Activated CD8-positive, alpha-beta memory T cell treated with anti-CD3 and anti-CD28 coated beads for 24 hours (primary cell): ENCODE measurements at regions not wholly inside any gene's neighbourhood (a gene's known extent, or its start where the extent isn't known, plus 50 kb on each side); places are given as distances from the start of the nearest gene placed in this dataset.
"Not testable (repeated sequence)": the region's sequence is repeated elsewhere in the genome, so short reads cannot be mapped to it uniquely, and the experiment has no call there.

Experiments used
- DNase-seq: peaks from one replicate; pipeline ENCODE4 v3.0.0-alpha.2; 2020

DNA sequence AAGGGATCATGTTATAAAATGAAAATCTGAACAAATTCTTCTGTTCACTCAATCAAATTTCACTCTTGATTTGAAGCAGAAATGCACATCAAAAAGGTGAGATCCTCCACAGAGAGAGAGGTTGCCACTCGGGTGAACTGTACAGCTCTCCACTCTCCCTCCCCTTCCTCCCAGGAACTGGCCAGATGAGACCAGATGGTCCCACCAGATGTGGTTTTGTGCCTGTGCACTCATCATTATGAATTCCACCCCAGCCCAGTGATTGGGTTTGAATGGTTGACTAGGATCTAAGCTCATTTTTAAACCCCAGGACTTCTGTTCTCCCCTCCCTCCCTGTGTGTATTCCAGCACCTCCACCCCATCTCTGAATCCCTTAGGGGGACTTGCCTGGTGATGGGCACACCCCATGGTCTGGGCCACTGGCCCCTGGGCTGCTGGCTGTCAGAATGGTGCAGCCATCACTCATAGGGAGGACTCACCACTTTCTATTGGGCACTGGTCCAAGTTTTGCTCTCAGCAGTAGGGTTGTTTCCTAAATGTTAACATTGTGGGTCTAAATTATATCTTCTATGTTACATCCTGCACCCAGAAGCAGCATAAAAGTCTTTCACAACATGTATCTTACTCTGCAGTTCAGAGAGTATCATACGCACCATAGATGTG, 393.1 kb downstream of the TNS3 start:
- no peak for DNase-seq

DNA sequence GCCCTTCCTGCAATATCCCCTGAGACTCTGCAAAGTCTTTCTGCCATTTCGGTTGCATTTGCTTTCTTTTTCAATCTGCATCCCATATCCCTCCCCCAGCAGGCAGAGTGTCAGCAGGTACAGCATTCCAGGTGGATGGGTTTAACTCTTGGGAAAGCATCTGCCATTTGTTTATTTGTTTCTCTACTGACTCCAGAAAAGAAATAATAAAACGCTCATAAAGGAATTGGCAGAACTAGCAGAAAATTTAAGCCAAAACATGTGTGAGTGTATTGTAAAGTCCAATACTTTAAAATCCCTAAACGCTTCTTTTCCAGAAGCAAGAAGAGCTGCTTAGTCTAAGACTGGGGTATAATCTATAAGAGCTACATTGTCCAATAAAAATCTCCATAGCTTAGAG, 393.8 kb downstream of the TNS3 start:
- no peak for DNase-seq

DNA sequence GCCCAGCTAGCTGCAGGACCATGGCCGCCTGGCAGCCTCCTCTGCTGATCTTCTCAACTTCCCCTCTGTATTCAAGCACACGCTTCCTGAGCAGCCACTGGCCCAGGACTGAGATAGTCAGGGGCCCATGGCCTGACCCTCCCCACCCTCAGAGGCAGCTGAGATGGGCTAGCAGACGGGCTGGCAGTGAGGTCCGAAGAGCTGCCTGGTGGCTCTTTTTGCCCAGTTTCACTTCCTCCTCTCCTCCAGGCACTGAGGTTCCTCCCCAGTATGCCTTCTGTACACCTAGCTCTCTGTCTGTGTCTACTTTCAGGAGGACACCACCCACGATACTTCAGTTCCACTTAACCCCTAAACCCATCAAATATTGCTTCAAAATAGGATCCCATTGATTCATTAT, 395.6 kb downstream of the TNS3 start:
- DNase-seq: no peak

DNA sequence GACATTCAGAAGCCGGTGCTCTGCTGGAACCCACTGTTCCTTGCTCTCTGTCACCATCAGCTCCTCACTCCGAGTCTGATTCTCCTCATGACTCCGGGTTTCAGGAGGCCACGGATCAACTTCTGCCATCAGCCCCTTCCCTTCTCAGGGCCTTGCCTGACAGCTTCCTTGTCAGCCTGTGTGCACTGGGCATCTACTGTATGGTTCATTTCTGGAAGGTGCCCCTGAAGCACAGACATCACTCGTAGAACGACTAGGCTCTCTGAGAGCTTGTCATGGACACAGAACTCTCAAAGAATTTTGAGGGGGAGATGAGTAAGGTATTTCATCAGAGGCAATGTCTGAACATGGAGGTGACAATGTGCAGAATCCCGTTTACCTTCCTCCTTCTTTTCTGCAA, 396.1 kb downstream of the TNS3 start:
- DNase-seq: no peak

DNA sequence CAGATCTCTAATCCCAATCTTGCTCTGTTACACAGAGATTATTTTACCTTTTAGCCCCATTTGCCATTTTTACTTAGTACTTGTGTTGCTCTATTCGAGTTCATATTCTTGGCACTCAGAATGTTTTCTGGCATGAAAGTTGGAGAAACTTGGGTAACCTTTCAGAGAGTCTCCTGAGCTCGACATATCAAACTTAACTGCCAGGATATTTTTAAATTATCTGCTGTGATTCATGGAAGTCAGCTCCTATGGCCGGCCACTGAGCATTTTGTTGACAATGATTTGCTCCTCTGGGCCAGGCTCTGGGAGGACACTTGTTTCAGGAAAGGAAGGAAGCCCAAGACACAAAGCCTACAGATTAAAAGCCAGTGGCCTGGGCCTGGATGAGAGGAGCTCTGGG, 396.7 kb downstream of the TNS3 start:
- no peak for DNase-seq

DNA sequence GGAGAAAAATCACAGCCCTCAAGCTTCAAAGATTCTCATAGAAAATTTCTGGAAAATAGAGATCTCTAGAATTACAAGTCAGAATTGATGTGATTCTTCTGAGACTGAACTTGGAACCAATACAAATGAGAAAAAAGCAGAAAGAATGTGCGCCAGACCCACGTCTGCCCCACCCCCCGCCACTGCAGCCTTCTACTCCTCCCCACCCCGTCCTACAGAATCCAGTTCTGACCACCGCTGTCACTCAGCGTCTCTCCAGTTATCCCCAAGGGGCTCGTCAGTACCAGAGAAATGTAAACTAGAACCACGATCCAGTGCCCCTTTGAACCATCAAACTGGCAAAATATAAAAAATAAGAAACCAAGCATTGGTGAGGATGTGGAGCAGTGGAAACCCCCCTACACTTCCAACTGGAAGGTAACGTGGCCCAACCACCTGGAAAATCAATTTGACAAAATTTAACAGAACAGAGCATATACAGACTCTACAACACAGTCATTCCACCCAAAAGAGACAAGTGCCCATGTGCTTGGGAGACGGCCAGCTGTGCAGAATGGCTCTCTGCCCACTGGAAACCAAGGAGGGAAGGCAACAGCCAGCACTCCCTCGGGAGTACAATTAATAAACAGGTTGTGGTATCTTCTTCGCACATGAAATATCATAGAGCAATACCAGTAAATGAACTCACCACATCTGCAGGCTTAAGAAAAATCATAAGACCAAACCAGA, 397.9 kb downstream of the TNS3 start:
- DNase-seq: no peak

DNA sequence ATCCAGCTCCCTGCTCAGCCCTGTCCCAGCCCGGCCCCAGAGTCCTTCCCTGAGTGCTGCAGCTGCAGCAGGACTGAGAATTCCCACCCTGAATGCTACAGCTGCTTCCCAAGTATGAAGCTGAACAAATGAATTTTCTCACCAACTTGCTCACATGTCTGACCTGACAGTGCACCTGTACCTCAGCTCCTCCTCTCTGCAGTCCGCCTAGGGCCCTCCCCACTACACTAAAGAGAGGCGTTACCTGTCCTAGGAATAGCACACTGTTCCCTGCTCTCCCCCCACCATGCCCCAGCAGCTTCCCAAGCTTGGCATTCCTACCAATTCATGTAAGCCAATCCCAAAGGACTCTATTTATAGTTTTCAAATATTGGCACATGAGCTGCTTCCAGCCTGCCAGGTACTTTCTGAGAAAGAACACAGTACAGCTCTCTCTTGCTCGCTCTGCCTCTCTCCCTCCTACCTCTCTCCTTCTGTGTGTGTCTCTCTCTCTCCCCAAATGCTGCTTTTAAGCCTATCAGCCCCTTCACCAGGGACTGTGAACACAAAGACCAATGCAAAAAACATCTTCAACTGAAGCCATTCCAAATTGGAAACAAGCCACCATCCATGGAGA, 400.1 kb downstream of the TNS3 start:
- DNase-seq: no peak

DNA sequence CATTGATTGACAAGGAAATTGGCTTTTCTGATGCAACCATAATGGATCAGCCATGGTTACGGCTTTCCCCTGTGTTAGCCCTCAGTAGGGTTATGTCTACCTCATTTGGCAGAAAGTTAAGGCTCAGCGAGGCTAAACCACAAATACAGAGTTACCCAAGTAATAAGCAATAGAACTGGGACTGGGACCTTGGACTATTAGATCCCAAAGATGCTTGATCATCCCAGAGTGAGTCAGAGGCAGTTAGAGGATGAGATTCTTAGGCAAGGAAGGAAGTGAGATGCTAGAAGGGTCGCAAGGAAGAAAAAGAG, 401.4 kb downstream of the TNS3 start:
- DNase-seq: no peak

DNA sequence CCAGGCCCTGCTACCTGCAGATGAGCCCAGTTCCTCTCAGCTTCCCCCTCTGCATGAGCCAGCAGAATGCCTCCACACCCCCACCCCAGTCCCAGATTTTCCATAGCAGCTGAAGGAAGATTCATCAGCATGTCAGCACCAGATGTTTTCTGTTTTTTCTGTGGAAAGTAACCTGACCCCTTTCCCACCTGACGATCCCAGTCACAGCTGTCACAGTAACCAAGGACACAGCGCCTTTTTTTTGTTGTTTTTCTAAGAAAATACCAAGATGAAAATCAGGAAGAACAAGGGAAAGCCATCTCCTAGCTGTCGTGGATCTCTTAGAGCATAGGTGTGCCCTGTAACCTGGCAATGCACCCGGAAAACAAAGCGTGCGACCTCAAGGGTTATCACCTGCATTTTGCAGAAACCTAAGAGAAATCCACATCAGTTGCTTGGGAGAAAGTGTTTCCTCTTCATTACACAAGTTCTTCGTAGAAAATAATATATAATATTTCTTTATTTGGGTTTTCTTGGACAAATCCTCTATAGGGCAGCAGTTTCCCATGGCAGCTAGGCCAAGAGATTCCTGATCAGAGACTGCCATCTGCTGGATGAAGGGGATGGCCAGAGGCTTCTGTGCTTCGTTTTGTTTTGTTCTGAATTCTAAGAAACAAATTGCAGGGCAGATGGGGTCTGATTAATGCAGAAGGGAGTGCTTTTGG, 401.9 kb downstream of the TNS3 start:
- no peak for DNase-seq

DNA sequence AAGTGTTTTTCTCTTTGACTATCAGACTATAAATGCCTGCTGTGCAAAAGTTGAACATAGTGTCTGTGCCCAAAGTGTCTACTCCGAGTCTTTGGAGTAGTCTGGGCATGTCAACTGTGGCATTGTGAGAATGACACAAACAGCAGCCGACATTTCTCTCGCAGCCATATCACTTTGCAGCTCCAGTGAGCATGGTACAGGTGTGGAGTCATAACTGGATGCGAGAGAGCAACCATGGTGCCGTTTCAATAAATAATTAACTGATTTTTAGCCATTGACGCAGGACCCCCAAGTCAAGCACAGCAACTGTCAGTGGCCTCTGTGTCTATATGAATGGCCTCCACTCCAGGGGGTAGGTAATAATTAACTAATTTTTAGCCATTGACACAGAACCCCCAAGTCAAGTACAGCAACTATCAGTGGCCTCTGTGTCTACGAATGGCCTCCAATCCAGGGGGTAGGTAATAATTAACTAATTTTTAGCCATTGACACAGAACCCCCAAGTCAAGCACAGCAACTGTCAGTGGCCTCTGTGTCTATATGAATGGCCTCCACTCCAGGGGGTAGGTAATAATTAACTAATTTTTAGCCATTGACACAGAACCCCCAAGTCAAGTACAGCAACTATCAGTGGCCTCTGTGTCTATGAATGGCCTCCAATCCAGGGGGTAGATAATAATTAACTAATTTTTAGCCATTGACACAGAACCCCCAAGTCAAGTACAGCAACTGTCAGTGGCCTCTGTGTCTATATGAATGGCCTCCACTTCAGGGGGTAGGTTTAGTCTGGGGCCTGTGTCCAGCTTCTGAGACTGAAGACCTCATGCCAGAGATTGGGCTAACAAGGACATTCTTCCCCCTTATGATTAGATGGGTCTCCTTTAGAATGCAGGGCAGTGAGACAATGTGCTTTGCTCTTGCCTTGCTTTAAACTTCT, 409.0 kb downstream of the TNS3 start:
- not testable (repeated sequence) for DNase-seq

DNA sequence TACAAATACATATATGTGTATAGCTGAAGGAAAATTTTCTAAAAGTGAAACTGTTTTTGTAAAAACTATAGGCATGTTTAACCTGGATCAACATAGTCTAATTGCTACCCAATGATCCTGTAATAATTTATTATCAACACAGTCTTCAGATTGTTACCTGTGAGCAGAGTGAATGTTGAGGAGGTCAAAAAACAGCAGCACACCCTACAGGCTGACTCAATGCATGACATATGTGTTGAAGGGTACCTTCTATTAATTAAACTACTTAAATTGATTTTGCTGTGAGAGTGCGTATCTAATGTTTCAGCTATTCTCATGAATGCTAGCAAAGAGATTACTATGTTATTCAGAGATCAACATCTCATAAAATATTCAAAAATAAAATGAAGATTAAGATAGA, 411.4 kb downstream of the TNS3 start:
- DNase-seq: no peak

DNA sequence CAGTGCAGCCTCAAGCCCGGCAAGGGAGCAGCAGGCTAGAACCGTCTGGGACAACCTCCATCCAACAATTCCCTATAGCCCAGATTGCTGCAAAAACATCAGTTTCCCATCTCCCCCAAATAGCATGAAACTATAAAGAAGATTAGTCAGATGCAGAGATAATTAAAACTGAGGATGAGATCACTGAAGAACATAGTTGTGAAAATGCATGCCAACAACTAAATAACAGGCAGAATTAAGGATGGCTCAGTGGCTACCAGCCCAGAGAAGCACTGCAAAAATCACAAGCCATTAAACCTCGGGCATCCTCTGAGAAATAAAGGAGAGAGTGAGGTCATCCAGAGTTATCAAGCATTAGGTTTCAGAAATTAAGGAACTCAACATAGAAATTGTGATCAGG, 427.1 kb downstream of the TNS3 start:
- no peak for DNase-seq

DNA sequence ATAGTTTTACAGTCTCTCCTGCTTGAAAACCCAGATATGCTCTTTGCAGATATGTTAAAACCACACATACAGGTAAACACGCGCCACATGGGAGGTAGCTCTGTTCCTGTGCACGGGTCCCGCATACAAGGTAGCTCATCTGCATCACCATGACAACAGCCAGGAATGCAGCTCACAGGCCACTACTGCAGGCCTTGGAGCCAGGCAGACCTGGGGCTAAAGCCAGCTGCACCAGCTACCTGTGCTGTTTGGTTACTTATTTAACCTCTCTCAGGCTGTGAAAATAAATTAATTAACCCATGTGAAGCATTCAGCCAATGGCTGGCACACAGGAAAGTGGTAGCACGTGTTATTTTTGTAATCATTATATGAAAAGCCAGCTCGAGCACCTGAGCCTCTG, 428.3 kb downstream of the TNS3 start:
- no peak for DNase-seq

DNA sequence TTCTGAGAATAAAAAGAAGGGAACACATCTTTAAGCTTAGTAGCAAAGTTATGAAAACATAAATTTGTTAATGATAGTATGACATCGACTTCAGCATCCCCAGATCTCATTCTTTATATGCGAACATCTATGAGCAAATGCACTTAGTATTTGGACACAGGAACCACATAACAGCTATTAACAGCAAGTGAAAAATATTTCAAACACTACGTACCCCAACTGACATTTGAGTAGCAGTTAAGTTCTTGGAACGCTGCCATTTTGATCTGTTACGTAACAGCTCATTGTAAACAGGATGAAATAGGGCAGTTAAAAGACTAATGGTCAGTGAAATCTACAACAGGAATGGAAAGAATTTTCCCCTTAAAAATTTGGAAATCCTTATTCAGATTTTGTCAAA, 428.9 kb downstream of the TNS3 start:
- no peak for DNase-seq

DNA sequence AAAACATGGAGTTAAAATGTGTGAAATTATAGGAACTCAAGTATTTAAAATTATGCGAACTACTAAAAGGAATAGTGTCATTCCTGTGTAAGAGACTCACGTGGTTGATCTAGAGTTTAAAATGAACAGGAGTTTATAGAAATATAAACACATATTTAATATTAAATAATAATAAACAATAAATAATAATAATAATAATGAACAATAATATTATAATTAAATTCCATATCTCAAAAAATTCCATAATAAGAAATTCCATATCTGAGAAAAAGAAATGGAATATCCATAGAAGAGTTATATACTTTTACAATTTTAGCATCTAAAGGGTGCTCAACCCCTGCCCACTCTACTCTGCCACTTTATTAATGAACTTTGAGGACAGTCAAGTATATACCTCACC, 429.6 kb downstream of the TNS3 start:
- no peak for DNase-seq

DNA sequence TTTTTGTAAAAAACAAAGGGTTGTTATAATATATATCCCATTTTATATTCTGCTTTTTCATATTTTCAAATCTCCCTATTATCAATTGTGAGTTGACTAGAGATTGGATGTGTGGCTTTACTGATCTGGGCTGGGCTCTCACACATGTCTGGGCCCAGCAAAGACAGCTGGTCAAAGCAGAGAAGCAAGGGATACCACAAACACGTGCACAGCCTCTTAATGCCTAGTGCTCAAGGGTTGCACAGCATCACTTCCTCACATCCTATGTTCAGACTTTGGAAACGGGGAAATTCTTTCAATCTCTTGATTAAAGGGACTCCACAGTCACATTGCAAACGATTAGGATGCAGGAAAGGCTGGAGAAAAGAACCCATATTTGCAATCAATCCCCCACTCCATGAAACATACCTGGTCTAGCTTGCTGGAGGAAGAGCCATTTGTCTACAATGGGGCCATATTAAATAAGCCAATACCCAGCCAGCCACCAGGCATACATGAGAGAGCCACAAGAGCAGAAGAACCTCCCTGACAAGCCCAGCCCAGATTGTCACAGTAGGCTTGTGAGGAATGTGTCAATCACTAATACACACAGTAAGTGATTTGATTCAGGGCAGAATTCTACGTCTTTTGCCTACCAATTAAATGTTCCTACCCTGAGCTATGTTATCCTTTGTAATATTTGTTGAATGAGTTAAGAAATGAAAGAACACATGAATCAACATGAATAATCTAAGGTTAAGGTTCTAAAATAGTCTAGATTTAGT, 431.2 kb downstream of the TNS3 start:
- no peak for DNase-seq

DNA sequence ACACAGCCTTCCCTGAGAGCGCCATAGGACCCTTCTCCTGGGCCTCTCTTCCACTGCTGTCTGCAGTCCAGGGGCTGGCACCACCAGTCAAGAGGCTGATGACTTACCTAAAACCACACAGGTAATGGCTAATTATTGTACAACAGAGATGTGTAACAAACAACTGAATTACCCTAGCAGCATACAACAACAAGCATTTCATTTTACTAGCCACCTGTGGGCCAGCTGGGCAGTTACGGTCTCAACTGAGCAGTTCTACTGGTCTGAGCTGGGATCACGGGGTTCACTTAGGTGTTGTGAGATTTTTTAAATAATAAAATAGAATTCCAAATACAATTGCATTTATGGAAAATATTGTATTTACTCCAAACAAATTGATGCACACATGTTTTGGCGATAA, 431.9 kb downstream of the TNS3 start:
- no peak for DNase-seq

DNA sequence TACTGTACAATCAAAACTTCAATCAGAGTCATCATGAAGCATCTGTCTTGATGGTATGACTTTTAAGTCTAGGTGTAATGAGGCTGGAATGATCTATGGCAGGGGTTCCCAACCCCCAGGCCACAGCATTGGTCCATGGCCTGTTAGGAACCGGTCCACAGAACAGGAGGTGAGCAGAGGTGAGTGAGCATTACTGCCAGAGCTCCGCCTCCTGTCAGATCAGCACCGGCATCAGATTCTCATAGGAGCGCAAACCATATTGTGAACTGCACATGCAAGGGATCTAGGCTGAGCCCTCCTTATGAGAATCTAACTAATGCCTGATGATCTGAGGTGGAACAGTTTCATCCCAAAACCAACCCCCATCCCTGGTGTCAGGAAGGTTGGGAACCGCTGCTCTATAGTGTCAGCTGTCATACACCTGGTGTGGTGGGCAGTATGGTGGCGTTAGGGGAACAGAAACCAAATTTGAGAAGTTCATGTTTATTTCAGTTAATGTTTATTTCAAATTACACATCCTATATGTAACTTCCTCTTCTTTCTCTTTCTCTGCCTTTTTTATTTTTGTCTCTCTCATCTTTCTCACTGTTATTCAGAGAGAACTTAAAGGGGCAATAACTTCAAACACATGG, 432.6 kb downstream of the TNS3 start:
- DNase-seq: no peak

DNA sequence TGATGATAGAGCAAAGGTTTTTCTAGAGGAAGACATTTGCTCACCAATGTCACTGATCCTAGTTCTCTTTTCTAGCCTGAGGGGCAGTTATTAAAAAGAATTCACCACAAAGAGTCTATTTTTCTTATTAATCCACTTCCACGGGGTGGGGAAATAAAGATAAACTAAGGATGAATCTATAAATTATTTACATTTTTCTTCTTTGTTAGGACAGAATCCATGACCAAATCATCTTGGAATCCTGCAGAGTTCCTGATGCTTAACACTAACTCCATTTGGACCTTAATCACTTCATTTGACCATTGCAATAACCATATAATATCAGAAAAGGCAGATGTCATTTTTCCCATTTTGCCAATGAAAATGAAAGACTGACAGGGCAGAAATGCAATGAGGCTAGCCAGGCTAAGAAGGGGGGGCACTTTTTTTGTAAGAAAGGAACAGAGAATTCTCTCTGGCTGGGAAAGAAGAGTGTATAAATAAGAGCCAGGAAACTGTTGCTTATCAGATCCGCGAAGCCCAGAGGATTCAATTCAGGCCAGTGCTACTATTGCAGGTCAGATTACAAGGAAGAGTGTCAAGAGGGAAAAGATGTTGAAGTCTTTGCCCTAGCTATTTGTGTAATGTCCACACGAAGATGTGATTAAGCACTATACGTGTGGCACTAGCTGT, 433.2 kb downstream of the TNS3 start:
- no peak for DNase-seq

DNA sequence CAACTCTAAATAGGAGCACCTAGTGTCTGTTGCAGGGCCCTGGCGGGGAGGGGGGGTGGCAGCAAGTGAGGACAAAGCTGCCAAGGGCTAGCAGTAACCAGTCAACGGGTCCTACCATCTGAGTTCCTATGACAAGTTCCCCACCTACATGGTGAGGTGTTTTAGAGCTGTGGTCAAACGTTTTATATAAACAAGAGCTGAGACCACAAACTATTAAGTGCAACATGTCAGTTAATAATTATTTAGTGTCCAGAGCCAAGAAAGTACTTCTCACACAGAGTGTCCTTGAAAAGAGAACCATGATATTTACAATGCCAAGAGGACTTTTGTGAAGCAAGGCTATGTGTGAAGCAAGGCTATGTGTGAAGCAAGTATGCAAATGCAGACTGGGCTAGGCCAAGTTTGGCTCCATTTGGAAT, 434.7 kb downstream of the TNS3 start:
- DNase-seq: no peak

DNA sequence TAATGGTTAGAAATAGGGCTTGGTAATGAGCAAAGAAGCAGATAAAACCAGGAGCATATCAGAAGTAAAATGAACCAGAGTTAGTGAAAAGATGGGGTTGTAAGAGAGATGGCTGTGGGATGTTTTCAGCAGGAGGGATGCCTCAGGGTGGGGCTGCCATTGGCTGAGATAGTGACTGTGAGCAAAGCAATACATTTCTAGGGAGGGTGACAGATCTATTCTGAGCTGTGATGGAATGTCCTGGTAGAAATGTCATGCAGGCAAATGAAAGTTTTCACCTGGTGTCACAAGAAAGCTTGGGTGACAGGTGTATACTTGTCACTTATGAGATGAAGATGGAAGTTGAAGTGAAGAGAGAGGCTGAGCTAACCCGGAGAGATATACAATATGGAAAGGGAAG, 435.9 kb downstream of the TNS3 start:
- DNase-seq: no peak
